C1 segment of cervical spinal cord (tissue), 14 donors: ENCODE measurements at regions not wholly inside any gene's neighbourhood (a gene's known extent, or its start where the extent isn't known, plus 50 kb on each side); places are given as distances from the start of the nearest gene placed in this dataset.
A peak's percentile ranks its signal among the peaks of the same experiment; 100 is the strongest.

Experiments used
- DNase-seq, 14 donors: peaks; one replicate each; lab custom pipeline; 2025; lab: John Stamatoyannopoulos, UW

GRCh38 chr12:69129564-69129963 lies 109.8 kb upstream of the CPSF6 start:
- DNase-seq, result no peak

DNA sequence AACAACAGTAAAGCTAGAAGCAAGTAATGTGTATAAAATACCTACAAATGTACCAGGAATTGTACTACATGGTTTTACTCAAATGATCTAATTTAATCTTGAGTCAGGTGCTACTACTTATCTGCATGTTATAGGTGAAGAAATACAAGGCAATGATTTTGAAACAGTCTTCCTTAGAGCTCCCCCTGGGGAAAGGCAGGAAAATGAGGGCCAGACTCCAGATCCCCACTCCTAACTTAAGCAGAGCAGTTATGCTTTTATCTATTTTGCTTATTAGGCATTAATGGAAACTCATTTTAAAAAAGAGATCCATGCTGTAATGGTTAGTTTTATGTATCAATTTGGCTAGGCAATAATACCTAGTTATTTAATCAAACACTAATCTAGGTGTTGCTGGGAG lies 109.3 kb upstream of the CPSF6 start:
- no peak for DNase-seq

DNA sequence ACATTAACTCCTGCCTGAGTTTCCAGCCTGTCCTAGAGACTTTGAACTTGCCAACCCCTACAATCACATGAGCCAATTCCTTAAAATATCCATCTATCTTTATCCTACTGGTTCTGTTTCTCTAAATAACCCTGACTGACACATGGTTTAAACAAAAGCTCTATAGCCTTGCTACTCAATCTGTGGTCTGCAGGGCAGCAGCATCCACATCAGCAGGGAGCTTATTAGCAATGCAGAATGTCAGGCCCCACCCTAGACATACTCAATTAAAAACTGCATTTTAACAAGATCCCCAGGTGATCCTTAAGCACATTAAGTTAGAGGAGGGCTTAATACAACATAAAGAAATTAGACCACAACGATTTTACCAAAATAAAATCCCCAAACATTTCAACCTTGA lies 108.3 kb upstream of the CPSF6 start:
- no peak for DNase-seq

DNA sequence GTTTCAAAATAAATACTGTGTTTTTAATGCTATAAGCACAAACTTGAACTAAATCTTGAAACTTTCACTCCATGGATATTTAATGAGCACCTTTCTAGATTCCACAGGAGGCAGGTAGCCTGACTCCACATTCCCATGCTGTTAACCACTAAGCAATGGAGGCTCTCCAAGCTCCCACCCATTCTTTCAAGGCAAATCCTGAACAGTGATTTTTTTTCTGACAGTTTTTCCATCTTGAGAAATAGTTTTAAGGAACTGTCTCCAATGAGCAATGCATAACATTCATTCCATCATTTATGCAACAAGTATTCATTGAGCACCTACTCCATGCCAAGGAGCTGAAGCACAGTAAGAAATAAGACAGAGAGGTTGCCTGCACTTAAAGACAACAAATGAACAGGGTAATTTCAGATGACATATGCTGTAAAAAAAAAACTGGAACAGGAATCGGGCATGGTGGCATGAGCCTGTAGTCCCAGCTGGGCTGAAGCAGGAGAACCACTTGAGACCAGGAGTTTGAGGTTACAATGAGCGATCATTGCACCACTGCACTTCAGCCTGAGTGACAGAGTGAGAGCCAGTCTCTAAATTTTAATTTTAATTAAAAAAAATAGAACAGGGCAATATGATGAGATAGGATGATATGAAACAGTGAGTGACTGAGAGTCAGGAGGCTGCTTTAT lies 102.3 kb upstream of the CPSF6 start:
- DNase-seq, result no peak

- DNase-seq, result no peak
Observed at GRCh38 chr12:69141074-69141473, 98.3 kb upstream of the CPSF6 start.

DNA sequence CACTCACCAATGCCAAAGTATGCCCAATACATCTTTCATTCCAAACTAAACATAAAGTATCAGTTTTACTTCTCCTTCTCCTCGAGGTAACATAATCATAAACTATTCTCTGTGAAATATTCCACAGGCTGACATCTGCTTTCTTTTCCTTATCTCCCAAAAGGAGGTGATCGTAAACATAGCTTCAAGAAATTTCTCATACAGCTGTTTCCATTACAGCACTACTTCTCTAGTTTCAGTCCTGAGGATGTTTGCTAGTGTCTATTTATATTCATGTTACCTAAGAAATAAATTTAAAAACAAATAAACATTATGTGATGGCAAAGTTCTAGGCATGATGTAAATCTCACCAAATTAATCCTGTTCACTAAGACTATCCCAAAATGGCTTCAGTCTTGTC lies 90.1 kb upstream of the CPSF6 start:
- no peak for DNase-seq

DNA sequence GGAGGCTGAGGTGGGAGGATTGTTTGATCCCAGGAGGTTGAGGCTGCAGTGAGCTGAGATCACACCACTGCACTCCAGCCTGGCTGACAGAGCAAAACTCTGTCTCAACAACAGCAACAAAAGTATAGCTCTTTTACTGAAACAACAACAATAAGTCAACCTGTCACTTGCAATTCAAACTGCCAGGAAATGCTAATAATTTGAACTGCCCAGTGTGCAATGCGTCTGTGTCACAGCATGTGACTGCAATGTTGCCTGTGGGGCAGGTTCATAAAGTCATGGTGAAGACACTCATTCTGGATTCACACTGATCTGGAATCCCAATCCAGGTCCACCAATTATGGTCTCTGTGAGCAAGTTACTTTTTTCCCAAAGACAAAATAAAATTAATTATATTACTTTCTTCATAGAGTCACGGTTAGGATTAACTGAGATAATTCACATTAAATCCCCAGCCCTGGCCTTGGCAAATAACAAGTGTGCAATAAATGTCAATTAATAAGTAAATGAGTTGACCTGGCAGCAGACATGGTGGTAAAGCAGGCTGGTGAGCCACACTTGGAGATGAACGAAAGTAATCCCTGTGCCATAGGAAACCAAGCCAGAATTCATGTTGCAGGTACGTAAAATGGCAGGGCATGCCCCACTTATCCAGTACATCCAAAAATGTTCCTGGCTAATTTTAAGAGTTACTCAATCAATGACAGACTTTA lies 89.1 kb upstream of the CPSF6 start:
- no peak for DNase-seq

DNA sequence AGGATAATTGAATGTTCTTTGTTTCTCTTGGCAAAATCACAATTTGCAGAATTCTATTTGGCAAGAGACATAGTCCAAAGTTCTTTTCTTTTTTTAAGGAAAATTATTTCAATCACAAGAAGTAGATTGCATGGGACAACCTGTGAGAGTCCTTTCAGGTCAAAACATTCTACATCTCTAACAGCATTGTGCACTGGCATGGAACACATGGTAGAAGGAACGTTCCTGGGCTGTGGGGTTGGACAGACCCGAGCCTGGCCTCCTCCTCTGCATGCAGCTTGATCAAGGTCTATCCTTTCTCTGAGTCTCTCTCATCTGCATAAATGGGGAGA lies 88.6 kb upstream of the CPSF6 start:
- no peak for DNase-seq

DNA sequence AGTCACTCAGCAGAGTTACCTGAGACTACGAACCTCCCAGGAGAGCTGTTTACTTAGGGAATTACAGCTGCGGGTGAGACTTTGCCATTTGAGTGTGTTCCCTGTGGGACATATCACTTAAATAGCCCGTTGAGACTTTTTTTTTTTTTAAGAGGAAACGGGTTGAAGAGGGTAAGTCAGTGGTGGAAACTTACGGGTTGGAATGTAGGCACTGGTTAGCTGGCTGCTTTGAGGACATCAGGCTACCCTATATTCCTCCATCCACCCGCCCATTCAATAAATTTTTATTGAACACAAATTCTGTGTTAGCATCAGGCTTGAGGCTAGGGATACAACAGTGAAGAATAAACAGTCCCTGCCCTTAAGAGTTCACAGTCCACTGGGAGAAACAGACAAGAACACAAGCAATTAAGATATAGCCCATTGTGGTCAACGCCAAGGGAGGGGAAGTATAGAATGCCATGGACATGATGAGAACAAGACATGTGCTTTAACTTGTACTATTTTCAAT lies 88.1 kb upstream of the CPSF6 start:
- no peak for DNase-seq

DNA sequence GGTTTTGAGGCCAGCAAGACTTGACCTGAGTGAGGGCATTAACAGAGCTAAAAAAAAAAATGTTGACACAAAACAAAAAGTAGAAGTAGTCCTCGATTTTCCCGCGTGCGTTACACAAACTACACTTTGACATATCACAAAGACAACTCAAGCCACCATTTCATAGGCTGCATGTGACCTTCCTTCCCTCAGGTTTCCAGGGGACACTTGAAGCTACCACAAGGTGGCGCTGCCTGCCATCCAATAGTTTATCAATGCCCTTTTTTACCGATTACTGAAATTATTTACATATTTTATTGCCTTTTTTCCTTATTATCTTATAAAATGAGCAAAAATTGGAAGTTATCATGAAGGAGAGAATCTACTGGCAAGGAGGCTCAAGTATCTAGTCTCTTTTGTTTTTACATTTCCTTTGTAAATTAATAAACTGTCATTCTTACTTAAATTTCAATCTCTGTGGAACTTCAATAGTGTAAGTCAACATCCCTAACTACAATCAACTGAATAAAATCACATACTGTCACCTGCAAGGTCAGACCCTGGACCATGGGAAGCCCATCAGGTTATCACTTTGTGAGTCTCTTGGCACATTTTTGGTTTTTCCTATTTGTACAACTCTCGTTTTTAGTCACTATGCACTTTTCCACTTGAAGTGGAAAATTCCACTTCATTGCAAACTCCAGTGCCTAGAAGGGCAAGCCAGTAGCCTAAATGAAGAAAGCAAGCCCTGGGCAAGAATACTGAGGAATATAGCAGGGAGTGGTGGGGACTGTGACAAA lies 84.6 kb upstream of the CPSF6 start:
- DNase-seq, result peak in 6 of 14 donors; percentile 6 to 42 (median 32)

GRCh38 chr12:69157023-69157655 lies 82.2 kb upstream of the CPSF6 start:
- DNase-seq, result peak in 13 of 14 donors; percentile 1 to 76 (median 53)

DNA sequence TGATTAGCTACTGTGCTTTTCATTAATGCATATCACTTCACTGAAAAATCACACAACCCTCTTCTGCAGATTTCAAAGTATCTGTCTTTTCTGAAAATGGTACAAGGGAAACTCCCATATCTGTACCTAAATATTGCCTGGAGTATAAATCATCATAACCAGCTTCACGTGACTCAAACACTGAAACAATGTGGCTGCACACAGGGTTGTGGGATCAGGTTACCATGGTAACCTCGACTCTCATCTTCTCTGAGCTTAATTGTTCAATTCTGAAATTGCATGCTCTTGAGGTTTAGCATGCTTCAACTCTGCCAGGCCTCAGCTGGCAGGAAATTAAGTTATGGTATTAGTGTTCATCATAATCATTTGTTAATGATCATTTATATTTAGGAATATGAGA lies 77.5 kb upstream of the CPSF6 start:
- DNase-seq, result no peak

- DNase-seq, result no peak
Observed at GRCh38 chr12:69163681-69164362, 75.5 kb upstream of the CPSF6 start.

- DNase-seq, result no peak
Observed at GRCh38 chr12:69167648-69168165, 71.7 kb upstream of the CPSF6 start.

- no peak for DNase-seq
Observed at GRCh38 chr12:69168363-69168762, 71.0 kb upstream of the CPSF6 start.

DNA sequence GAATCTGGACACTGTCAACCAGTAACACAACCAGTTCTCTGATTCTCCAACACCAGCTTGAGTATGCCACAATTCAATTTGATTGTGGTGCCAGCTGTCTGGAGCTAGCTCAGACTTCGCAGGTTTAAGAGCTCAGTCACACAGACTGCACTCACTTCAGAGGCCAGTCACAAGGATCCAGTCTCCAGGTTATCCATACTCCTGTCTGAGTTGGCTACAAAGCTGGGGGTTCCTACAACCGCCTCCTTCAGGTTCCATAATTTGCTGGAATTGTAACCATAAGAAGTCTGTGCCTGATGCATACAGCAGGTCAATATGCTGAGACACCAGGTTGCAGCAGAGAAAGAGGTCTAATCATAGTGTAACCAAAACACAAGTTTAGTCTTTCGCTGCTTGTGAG lies 70.5 kb upstream of the CPSF6 start:
- DNase-seq, result no peak

DNA sequence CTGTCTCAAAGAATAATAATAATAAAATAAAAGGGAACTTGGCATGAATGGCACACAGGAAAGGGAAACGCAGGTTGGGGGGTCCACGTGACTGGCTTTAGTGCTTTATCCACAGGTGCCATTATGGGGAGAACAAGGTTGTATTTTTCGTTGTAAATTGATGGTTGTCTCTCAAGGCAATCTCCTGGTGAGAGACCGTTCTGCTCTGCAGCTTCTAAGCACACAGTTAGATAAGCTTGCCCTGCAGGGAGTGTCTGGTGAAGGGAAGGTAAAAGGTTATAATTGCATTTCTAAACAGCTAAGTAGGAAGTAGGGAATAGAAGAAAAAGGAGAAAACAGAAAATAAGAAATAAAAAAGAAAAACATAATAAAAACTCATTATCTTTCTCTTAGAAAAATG lies 69.1 kb upstream of the CPSF6 start:
- no peak for DNase-seq

GRCh38 chr12:69171881-69172280 lies 67.5 kb upstream of the CPSF6 start:
- no peak for DNase-seq

- DNase-seq, result no peak
Observed at GRCh38 chr12:69172491-69172890, 66.9 kb upstream of the CPSF6 start.

GRCh38 chr12:69173368-69173767 lies 66.0 kb upstream of the CPSF6 start:
- DNase-seq, result peak in 4 of 14 donors; percentile 4 to 8 (median 8)

DNA sequence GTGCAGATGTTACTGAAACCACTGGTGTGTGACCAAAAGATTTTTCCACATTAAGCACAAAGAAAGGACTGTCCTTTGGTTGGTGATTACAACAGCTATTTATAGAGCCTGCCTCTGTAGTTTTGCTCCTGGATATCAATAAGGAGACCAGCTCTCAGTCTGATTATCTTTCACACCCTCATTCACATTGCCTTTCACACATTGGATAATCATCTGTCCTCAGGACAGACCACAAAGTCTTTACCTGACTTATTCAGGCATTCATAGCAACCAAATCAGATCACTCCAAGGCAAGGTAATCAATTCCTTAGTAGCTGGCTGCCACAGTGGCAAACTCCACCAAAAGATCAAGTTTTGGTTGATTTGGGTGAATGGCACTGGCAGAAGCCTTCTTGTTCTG lies 59.6 kb upstream of the CPSF6 start:
- no peak for DNase-seq
